ENCODE measurements at regions not wholly inside any gene's neighbourhood (a gene's known extent, or its start where the extent isn't known, plus 50 kb on each side); places are given as distances from the start of the nearest gene placed in this dataset.

GRCh38 chr4:41883988-41884734 is 51.1 kb upstream of the TMEM33 start:
- no peak for TF ChIP-seq CTCF (conservative IDR thresholded peaks at IDR 0.05)
- no peak for TF ChIP-seq EZH2 (IDR thresholded peaks at IDR 0.05; ENCODE audit: low read depth)

Data from PC-9 (cell line).